ENCODE measurements at regions not wholly inside any gene's neighbourhood (a gene's known extent, or its start where the extent isn't known, plus 50 kb on each side); places are given as distances from the start of the nearest gene placed in this dataset.

- CTCF ChIA-PET: interaction anchor here (1.0 to 1.4 kb wide), 2 partner anchors 17 to 19 kb away, joined by 3 to 4 read pairs; no protein-coding TSS in a partner anchor
- TF ChIP-seq RCOR1 (IDR thresholded peaks at IDR 0.05; ENCODE audit: low read depth, low read length) (no peak), HEYL (CRISPR knock-in tag; IDR thresholded peaks at IDR 0.05) (no peak), FOSB (CRISPR knock-in tag; IDR thresholded peaks at IDR 0.05) (no peak), NFE2L2 (conservative IDR thresholded peaks at IDR 0.05; ENCODE audit: low read length) (0 out of 2 replicates have a peak, but pooled peaks have one; percentile 40), ZC3H11A (IDR thresholded peaks at IDR 0.05) (no peak), CHD4 (IDR thresholded peaks at IDR 0.05; ENCODE audit: borderline replicate concordance) (no peak), REST (IDR thresholded peaks at IDR 0.05) (no peak), NPAS2 (CRISPR knock-in tag; IDR thresholded peaks at IDR 0.05; ENCODE audit: borderline replicate concordance) (no peak), BCL3 (IDR thresholded peaks at IDR 0.05) (peak; percentile 94; the same call in 2 of the 3 replicates), RARB (CRISPR knock-in tag; IDR thresholded peaks at IDR 0.05) (peak; percentile 92), PBX3 (IDR thresholded peaks at IDR 0.05) (peak; percentile 89), HDAC2 (IDR thresholded peaks at IDR 0.05) (no peak), MYC (IDR thresholded peaks at IDR 0.05; ENCODE audit: borderline replicate concordance, low read length) (no peak), CHD2 (IDR thresholded peaks at IDR 0.05; ENCODE audit: low read length, partially characterized antibody) (no peak), RFX5 (IDR thresholded peaks at IDR 0.05) (no peak), MAZ (IDR thresholded peaks at IDR 0.05; ENCODE audit: borderline replicate concordance, low read depth, low read length) (no peak), ZSCAN20 (CRISPR knock-in tag; IDR thresholded peaks at IDR 0.05) (0 out of 2 replicates have a peak, but pooled peaks have one; percentile 44), NR3C1 (IDR thresholded peaks at IDR 0.05) (no peak), HMGXB4 (CRISPR knock-in tag; IDR thresholded peaks at IDR 0.05; ENCODE audit: borderline replicate concordance) (no peak), E2F6 (IDR thresholded peaks at IDR 0.05; ENCODE audit: borderline replicate concordance, low read depth) (no peak), ATOH8 (CRISPR knock-in tag; IDR thresholded peaks at IDR 0.05; ENCODE audit: low read depth) (peak; percentile 74; the same call in 1 of the 2 replicates), EHF (CRISPR knock-in tag; IDR thresholded peaks at IDR 0.05) (no peak), HOXA7 (CRISPR knock-in tag; IDR thresholded peaks at IDR 0.05) (no peak), RNF2 (IDR thresholded peaks at IDR 0.05; ENCODE audit: borderline replicate concordance, low read depth) (no peak), MAX (IDR thresholded peaks at IDR 0.05) (peak; percentile 93), CEBPB (IDR thresholded peaks at IDR 0.05) (peak; percentile 75 to 94), POLR2AphosphoS2 (conservative IDR thresholded peaks at IDR 0.05; ENCODE audit: low read length) (no peak), GATA3 (IDR thresholded peaks at IDR 0.05; ENCODE audit: borderline replicate concordance) (peak; percentile 99), MAFK (IDR thresholded peaks at IDR 0.05; ENCODE audit: partially characterized antibody) (peak; percentile 8), FOSL2 (IDR thresholded peaks at IDR 0.05) (peak; percentile 99), FOSL2 (CRISPR knock-in tag; IDR thresholded peaks at IDR 0.05) (peak; percentile 100), CBX8 (IDR thresholded peaks at IDR 0.05) (no peak), HOXB5 (CRISPR knock-in tag; IDR thresholded peaks at IDR 0.05) (peak; percentile 88), KDM1A (IDR thresholded peaks at IDR 0.05; ENCODE audit: low read depth) (no peak)
Measured at GRCh38 chr1:218496561-218496960, 151.4 kb downstream of the TGFB2 start.

More at GRCh38 chr1:218496561-218496960, 151.4 kb downstream of the TGFB2 start:
- DNase-seq (ENCODE audit: low read depth in 1 of 2, low spot score in 1 of 2) (peak; percentile 79 to 99), FAIRE-seq (peak; percentile 99), ATAC-seq (peak; percentile 93 to 95)
- H3K4me1 ChIP-seq: peaks cover 44% of the 10 kb centered on the region
- H3K4me2 ChIP-seq: peak overlapping the region; percentile 80
- peaks cover 15% of the 10 kb centered on the region for H3K9me3 ChIP-seq
- H3K4me3 ChIP-seq: no peak overlapping the region
- WGBS (ENCODE audit: missing lambda C conversion rate): 0% methylated on average over 2 of the region's 2 CpGs
- H3K27ac ChIP-seq: peak overlapping the region; percentile 89 to 92
- POLR2A ChIA-PET: interaction anchor here (1.9 to 3.9 kb wide), 3 partner anchors 8 to 151 kb away, joined by 6 to 28 read pairs (median 23); partner anchors contain the start of gene TGFB2
